HG02840 (cell line): ENCODE measurements at regions not wholly inside any gene's neighbourhood (a gene's known extent, or its start where the extent isn't known, plus 50 kb on each side); places are given as distances from the start of the nearest gene placed in this dataset.

Experiments
- ATAC-seq: cut with Tn5 transposase; IDR thresholded peaks from one replicate; pipeline ENCODE4 v1.9.1; 2021; ENCODE audit warnings: mild to moderate bottlenecking, moderate library complexity, moderate number of reproducible peaks; ENCODE audit not compliant: unreplicated experiment, low FRiP score

- no peak for ATAC-seq
Observed at GRCh38 chr13:106183410-106184065, 351.9 kb downstream of the EFNB2 start.

GRCh38 chr13:106182404-106182803 lies 353.1 kb downstream of the EFNB2 start:
- ATAC-seq = no peak

- no peak for ATAC-seq
Observed at GRCh38 chr13:106178816-106179215, 356.6 kb downstream of the EFNB2 start.

- no peak for ATAC-seq
Observed at GRCh38 chr13:106177146-106177545, 358.3 kb downstream of the EFNB2 start.

- no peak for ATAC-seq
Observed at GRCh38 chr13:106176117-106176516, 359.3 kb downstream of the EFNB2 start.

GRCh38 chr13:106173891-106174610 lies 361.4 kb downstream of the EFNB2 start:
- no peak for ATAC-seq

GRCh38 chr13:106173346-106173745 lies 362.1 kb downstream of the EFNB2 start:
- ATAC-seq = no peak

- ATAC-seq = no peak
Observed at GRCh38 chr13:106172176-106172905, 363.1 kb downstream of the EFNB2 start.

- no peak for ATAC-seq
Observed at GRCh38 chr13:106163426-106163825, 372.0 kb downstream of the EFNB2 start.

GRCh38 chr13:106161146-106161545 lies 374.3 kb downstream of the EFNB2 start:
- ATAC-seq = no peak

- no peak for ATAC-seq
Observed at GRCh38 chr13:106159295-106160195, 375.9 kb downstream of the EFNB2 start.

- no peak for ATAC-seq
Observed at GRCh38 chr13:106156468-106156867, 379.0 kb downstream of the EFNB2 start.

GRCh38 chr13:106155411-106155810 lies 380.1 kb downstream of the EFNB2 start:
- no peak for ATAC-seq

GRCh38 chr13:106153876-106154275 lies 381.6 kb downstream of the EFNB2 start:
- ATAC-seq = no peak

- ATAC-seq = no peak
Observed at GRCh38 chr13:106153041-106153440, 382.4 kb downstream of the EFNB2 start.

- no peak for ATAC-seq
Observed at GRCh38 chr13:106152047-106152446, 383.4 kb downstream of the EFNB2 start.

GRCh38 chr13:106151056-106151699 lies 384.3 kb downstream of the EFNB2 start:
- no peak for ATAC-seq

- no peak for ATAC-seq
Observed at GRCh38 chr13:106145997-106146864, 389.2 kb downstream of the EFNB2 start.

GRCh38 chr13:106145070-106145469 lies 390.4 kb downstream of the EFNB2 start:
- ATAC-seq = no peak
